Fibroblast of lung (primary cell): ENCODE measurements at regions not wholly inside any gene's neighbourhood (a gene's known extent, or its start where the extent isn't known, plus 50 kb on each side); places are given as distances from the start of the nearest gene placed in this dataset.
A peak's percentile ranks its signal among the peaks of the same experiment; 100 is the strongest.

ENCODE experiments used
- DNase-seq, 2 donors: peaks; one replicate each; pipeline versions ENCODE4 v3.0.0 to v3.0.0-alpha.2; 2010; ENCODE audit warnings: low read depth in 2 of 2
- H2AFZ ChIP-seq: 2 replicates; pipeline ENCODE4 v1.5.1; 2012; ENCODE audit warnings: low read length, control low read depth, inconsistent platforms
- H3K27ac ChIP-seq: 2 replicates; pipeline ENCODE4 v1.5.1; 2011; ENCODE audit warnings: low read length, control low read depth; ENCODE audit not compliant: insufficient read depth
- H3K27me3 ChIP-seq: 2 replicates; pipeline ENCODE4 v1.5.1; 2011; ENCODE audit warnings: mild to moderate bottlenecking, low read length; ENCODE audit not compliant: control insufficient read depth, insufficient read depth
- H3K36me3 ChIP-seq: 2 replicates; pipeline ENCODE4 v1.5.1; 2011; ENCODE audit warnings: low read length; ENCODE audit not compliant: control insufficient read depth, insufficient read depth
- H3K4me1 ChIP-seq: 2 replicates; pipeline ENCODE4 v1.5.1; 2011; ENCODE audit warnings: low read length; ENCODE audit not compliant: control insufficient read depth, insufficient read depth; ENCODE audit errors: extremely low read depth
- H3K4me2 ChIP-seq: 2 replicates; pipeline ENCODE4 v1.5.1; 2011; ENCODE audit warnings: low read length, control low read depth; ENCODE audit not compliant: insufficient read depth; ENCODE audit errors: extremely low read depth
- H3K4me3 ChIP-seq, 4 experiments: fragments of 200-600 bp in 1 of 4; sonication (generic) in 1 of 4; replicated peaks in 1 of 4; 2 replicates each; pipeline ENCODE4 v1.5.1; 2011 to 2016; ENCODE audit warnings: low read length in 4 of 4, low read depth in 3 of 4, mild to moderate bottlenecking in 3 of 4, control low read depth in 2 of 4, inconsistent platforms in 1 of 4, mixed read lengths in 1 of 4; ENCODE audit not compliant: insufficient read depth in 1 of 4; ENCODE audit errors: control extremely low read depth in 1 of 4
- H3K79me2 ChIP-seq: 2 replicates; pipeline ENCODE4 v1.5.1; 2012; ENCODE audit warnings: mild to moderate bottlenecking, low read length, inconsistent platforms; ENCODE audit not compliant: control insufficient read depth, insufficient read depth
- H3K9ac ChIP-seq: 2 replicates; pipeline ENCODE4 v1.5.1; 2011; ENCODE audit warnings: mild to moderate bottlenecking, low read length, control low read depth; ENCODE audit not compliant: insufficient read depth
- H3K9me3 ChIP-seq: 2 replicates; pipeline ENCODE4 v1.5.1; 2012; ENCODE audit warnings: low read depth, low read length; ENCODE audit not compliant: control insufficient read depth, insufficient read depth
- H4K20me1 ChIP-seq: 2 replicates; pipeline ENCODE4 v1.5.1; 2011; ENCODE audit warnings: low read length; ENCODE audit not compliant: control insufficient read depth, insufficient read depth; ENCODE audit errors: extremely low read depth
- EZH2 ChIP-seq: IDR thresholded peaks from 2 replicates; pipeline ENCODE4 v1.5.1; 2012; ENCODE audit warnings: low read length, control low read depth, mild to moderate bottlenecking; ENCODE audit errors: missing control alignments
- TF ChIP-seq, protein P1 (sequence below), 2 donors: IDR thresholded peaks in 1 of 2; conservative IDR thresholded peaks in 1 of 2; 1 replicate in 1 of 2; 2 replicates in 1 of 2; pipeline ENCODE4 v1.5.1; 2011 to 2012; ENCODE audit warnings: low read length in 2 of 2, control low read depth in 1 of 2, inconsistent platforms in 1 of 2, low read depth in 1 of 2, mild to moderate bottlenecking in 1 of 2

DNA sequence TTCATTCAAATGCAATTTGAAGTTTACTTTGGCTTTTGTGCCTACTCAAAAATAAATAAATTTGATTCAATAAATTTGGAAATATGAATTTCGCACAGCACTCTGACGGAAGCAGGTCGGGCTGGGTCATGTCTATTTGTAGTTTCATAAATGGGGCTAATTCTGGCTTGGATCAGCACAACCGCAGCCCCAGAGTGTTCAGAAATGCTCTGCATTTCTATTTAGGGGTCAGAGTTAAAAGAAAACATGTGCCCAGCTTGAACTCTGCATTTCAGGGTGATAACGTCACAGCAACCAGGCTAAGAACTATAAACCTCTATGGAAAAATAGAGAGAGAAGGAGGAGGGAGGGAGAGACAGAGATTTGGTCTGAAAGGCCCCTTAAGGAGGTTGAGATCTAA lies 480.9 kb upstream of the NOX3 start:
- no peak overlapping the region for H3K27ac ChIP-seq
- H3K4me2 ChIP-seq = no peak overlapping the region
- H3K9ac ChIP-seq = no peak overlapping the region
- no peaks in the 10 kb centered on the region for H3K79me2 ChIP-seq
- H4K20me1 ChIP-seq = no peaks in the 10 kb centered on the region
- no peak overlapping the region for H3K4me3 ChIP-seq
- no peaks in the 10 kb centered on the region for H3K36me3 ChIP-seq
- DNase-seq = peak in 1 of 2 donors; percentile 23
- no peak overlapping the region for H2AFZ ChIP-seq
- TF ChIP-seq, protein P1, sequence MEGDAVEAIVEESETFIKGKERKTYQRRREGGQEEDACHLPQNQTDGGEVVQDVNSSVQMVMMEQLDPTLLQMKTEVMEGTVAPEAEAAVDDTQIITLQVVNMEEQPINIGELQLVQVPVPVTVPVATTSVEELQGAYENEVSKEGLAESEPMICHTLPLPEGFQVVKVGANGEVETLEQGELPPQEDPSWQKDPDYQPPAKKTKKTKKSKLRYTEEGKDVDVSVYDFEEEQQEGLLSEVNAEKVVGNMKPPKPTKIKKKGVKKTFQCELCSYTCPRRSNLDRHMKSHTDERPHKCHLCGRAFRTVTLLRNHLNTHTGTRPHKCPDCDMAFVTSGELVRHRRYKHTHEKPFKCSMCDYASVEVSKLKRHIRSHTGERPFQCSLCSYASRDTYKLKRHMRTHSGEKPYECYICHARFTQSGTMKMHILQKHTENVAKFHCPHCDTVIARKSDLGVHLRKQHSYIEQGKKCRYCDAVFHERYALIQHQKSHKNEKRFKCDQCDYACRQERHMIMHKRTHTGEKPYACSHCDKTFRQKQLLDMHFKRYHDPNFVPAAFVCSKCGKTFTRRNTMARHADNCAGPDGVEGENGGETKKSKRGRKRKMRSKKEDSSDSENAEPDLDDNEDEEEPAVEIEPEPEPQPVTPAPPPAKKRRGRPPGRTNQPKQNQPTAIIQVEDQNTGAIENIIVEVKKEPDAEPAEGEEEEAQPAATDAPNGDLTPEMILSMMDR (conservative IDR thresholded peaks at IDR 0.05 in 1 of 2, IDR thresholded peaks at IDR 0.05 in 1 of 2; ENCODE audit: low read depth in 1 of 2, low read length in 2 of 2) = no peak
- no peak for TF ChIP-seq EZH2
- H3K27me3 ChIP-seq = no peaks in the 10 kb centered on the region
- no peaks in the 10 kb centered on the region for H3K9me3 ChIP-seq
- no peaks in the 10 kb centered on the region for H3K4me1 ChIP-seq

DNA sequence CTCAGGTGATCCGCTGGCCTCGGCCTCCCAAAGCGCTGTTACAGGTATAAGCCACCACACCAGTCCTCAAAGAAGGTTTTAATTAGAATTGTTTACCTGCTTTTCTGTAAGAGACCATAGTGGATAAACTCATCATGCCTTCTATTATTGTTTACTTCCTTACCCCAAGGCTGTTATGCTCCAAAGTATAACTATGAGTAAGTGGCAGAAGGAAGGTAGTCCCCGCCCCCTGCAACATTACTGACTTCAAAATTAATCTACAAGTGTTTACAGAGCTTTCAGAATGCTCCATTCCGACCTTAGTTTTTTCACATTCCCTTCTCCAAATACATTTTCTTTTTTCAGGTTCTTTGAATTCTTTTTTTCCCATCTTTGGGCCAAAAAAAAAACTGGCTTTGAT lies 480.5 kb upstream of the NOX3 start:
- H3K27ac ChIP-seq = no peak overlapping the region
- TF ChIP-seq EZH2 = no peak
- TF ChIP-seq, protein P1 (conservative IDR thresholded peaks at IDR 0.05 in 1 of 2, IDR thresholded peaks at IDR 0.05 in 1 of 2; ENCODE audit: low read depth in 1 of 2, low read length in 2 of 2) = no peak
- H2AFZ ChIP-seq = no peak overlapping the region
- H3K4me2 ChIP-seq = no peak overlapping the region
- H3K9me3 ChIP-seq = no peaks in the 10 kb centered on the region
- DNase-seq = peak in 1 of 2 donors; percentile 3
- no peaks in the 10 kb centered on the region for H4K20me1 ChIP-seq
- no peaks in the 10 kb centered on the region for H3K79me2 ChIP-seq
- no peaks in the 10 kb centered on the region for H3K4me1 ChIP-seq
- H3K27me3 ChIP-seq = no peaks in the 10 kb centered on the region
- H3K36me3 ChIP-seq = no peaks in the 10 kb centered on the region
- H3K9ac ChIP-seq = no peak overlapping the region
- no peak overlapping the region for H3K4me3 ChIP-seq

DNA sequence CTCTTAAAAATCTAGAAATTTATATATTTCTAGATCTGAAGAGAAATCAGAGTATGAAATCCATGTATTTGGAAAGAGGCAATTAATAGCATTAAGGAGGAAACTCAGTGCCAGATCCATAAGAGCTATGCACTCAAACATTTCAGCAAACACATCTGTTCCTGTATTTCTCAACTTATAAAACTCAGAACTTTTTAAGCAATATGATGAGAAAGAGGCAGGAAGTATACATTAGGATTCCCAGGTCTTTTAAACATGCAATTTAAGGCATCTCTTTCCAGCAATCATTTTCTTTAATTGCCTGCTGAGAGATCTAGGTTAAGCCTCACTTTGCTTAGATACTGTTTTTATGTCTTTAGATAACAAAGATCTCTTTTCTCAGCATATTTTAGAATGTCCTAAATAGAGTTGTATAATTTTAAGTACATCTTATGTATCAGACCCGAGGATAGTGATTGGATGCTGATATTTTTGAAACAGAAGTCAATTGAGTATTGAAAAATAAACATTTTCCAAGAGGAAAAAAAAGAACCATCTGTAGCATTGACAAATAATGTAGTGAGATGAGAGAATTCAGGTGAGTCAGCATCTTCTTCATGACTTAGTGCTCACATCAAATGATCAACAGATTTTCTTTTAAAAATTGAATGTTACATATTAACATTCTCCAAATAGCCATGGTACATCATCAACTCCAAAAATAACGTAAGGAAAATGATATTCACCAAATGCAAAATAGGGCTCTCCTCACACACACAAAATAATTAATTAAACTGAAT lies 461.4 kb upstream of the NOX3 start:
- Histone ChIP-seq H3K36me3 (no peaks in the 10 kb centered on the region), H2AFZ (no peak overlapping the region), H3K27ac (no peak overlapping the region), H3K9ac (no peak overlapping the region), H4K20me1 (no peaks in the 10 kb centered on the region), H3K79me2 (no peaks in the 10 kb centered on the region), H3K27me3 (no peaks in the 10 kb centered on the region), H3K4me1 (no peaks in the 10 kb centered on the region), H3K9me3 (no peaks in the 10 kb centered on the region), H3K4me2 (no peak overlapping the region), H3K4me3 (no peak overlapping the region)
- DNase-seq = no peak
- no peak for TF ChIP-seq EZH2
- TF ChIP-seq, protein P1 (conservative IDR thresholded peaks at IDR 0.05 in 1 of 2, IDR thresholded peaks at IDR 0.05 in 1 of 2; ENCODE audit: low read depth in 1 of 2, low read length in 2 of 2) = no peak
